ENCODE measurements at regions not wholly inside any gene's neighbourhood (a gene's known extent, or its start where the extent isn't known, plus 50 kb on each side); places are given as distances from the start of the nearest gene placed in this dataset.
A peak's percentile ranks its signal among the peaks of the same experiment; 100 is the strongest.

- no peak overlapping the region for H3K4me3 ChIP-seq (ENCODE audit: low read depth, low read length)
- no peak for TF ChIP-seq CTCF (IDR thresholded peaks at IDR 0.05; ENCODE audit: insufficient read depth, low read depth, low read length, missing control alignments)
- DNase-seq (ENCODE audit: low read depth), result no peak
Measured at GRCh38 chr13:76697288-76697687, 188.9 kb downstream of the KCTD12 start.

DNA sequence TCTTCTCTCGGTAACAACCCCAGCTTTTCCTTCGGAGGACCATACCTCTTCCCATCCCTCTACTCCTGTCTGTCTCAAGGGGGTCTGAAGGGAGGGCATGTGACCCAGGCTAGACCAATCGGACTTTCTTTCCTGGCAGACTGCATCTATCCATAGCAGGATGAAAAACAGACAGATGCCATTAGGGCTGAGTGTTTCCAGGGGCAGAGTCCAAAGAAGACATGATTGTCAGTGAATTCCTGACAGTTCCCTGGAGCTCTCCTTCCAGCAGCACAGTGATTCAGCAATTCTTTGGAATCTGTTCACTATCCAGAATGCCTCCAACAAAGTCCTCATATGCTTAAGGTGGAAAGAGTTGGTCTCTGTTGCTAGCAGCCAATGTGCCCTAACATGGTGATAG lies 189.8 kb downstream of the KCTD12 start:
- no peak for DNase-seq (ENCODE audit: low read depth)
- no peak for TF ChIP-seq CTCF (IDR thresholded peaks at IDR 0.05; ENCODE audit: insufficient read depth, low read depth, low read length, missing control alignments)
- H3K4me3 ChIP-seq (ENCODE audit: low read depth, low read length), result no peak overlapping the region

DNA sequence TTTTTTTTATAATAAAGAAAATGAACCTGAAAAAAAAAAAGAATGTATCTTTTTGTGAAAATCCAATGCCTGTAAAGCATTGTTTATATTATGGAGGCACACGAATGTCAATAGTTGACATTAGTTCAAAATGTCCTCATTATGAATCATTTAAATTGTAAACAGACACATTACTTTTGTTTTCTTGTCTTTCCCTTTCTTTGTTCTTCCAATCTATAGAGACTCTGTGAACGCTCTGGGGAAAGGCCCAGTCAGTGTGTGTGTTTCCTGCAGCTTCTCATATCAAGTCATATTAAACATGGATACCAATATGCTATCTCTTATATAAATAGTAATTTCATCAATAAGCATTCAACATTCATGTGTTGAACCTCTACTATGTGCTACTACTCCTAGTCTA lies 193.1 kb downstream of the KCTD12 start:
- no peak overlapping the region for H3K4me3 ChIP-seq (ENCODE audit: low read depth, low read length)
- TF ChIP-seq CTCF (IDR thresholded peaks at IDR 0.05; ENCODE audit: insufficient read depth, low read depth, low read length, missing control alignments), result no peak
- no peak for DNase-seq (ENCODE audit: low read depth)

DNA sequence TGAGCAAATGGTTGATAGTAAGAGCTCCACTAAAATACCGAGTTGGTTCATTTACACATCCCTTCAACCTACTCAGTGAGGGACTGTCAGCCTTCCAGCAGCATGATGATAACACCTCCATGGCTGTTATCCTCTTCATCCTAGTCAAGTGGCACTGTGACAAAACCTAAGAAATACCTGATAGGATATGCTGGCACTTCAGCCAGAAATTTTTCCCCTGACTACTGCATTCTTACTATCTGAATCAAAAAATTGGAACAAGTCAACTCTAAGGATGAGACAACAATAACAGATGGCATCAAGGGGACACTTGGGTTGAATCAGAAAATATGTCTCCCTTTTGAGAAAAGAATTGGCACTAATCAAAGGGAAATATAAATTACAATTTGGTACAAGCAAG lies 193.9 kb downstream of the KCTD12 start:
- TF ChIP-seq CTCF (IDR thresholded peaks at IDR 0.05; ENCODE audit: insufficient read depth, low read depth, low read length, missing control alignments), result no peak

DNA sequence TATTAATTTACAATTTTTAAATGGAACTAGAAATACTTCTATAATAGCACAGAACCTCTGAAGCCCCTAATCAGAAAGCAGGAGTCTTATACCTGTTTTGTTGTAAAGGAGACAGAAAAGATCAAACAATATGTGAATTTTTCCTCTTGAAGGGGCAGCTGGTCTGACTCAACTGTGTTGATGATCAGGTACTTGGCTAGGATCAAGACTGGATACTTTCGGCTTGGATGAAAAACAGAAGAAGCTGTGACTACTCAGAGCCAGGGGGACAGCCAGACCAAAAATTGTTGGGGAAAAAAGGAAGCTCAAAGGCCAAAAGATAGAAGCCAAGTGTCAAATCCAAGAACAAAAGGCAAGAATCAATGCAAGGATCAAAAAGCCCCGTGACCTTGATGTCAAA lies 195.6 kb downstream of the KCTD12 start:
- no peak overlapping the region for H3K4me3 ChIP-seq (ENCODE audit: low read depth, low read length)
- no peak for DNase-seq (ENCODE audit: low read depth)
- no peak for TF ChIP-seq CTCF (IDR thresholded peaks at IDR 0.05; ENCODE audit: insufficient read depth, low read depth, low read length, missing control alignments)

More for the DNA sequence above, 193.9 kb downstream of the KCTD12 start:
- DNase-seq (ENCODE audit: low read depth), result no peak
- no peak overlapping the region for H3K4me3 ChIP-seq (ENCODE audit: low read depth, low read length)

- TF ChIP-seq CTCF (IDR thresholded peaks at IDR 0.05; ENCODE audit: insufficient read depth, low read depth, low read length, missing control alignments), result no peak
- DNase-seq (ENCODE audit: low read depth), result peak; percentile 12
- no peak overlapping the region for H3K4me3 ChIP-seq (ENCODE audit: low read depth, low read length)
Measured at GRCh38 chr13:76687467-76687866, 198.7 kb downstream of the KCTD12 start.

GRCh38 chr13:76685938-76686337 lies 200.3 kb downstream of the KCTD12 start:
- TF ChIP-seq CTCF (IDR thresholded peaks at IDR 0.05; ENCODE audit: insufficient read depth, low read depth, low read length, missing control alignments), result no peak
- no peak for DNase-seq (ENCODE audit: low read depth)
- H3K4me3 ChIP-seq (ENCODE audit: low read depth, low read length), result no peak overlapping the region

Data from GM12865 (cell line).